GM18520 (cell line): ENCODE measurements at regions not wholly inside any gene's neighbourhood (a gene's known extent, or its start where the extent isn't known, plus 50 kb on each side); places are given as distances from the start of the nearest gene placed in this dataset.
"Not testable (repeated sequence)": the region's sequence is repeated elsewhere in the genome, so short reads cannot be mapped to it uniquely, and the experiment has no call there.

ENCODE experiments used
- ATAC-seq: cut with Tn5 transposase; IDR thresholded peaks from one replicate; pipeline ENCODE4 v1.9.1; 2021; ENCODE audit not compliant: unreplicated experiment

- ATAC-seq, result no peak
Measured at GRCh38 chr2:22903616-22904015, 481.4 kb upstream of the KLHL29 start.

- no peak for ATAC-seq
Measured at GRCh38 chr2:22904126-22904684, 480.8 kb upstream of the KLHL29 start.

DNA sequence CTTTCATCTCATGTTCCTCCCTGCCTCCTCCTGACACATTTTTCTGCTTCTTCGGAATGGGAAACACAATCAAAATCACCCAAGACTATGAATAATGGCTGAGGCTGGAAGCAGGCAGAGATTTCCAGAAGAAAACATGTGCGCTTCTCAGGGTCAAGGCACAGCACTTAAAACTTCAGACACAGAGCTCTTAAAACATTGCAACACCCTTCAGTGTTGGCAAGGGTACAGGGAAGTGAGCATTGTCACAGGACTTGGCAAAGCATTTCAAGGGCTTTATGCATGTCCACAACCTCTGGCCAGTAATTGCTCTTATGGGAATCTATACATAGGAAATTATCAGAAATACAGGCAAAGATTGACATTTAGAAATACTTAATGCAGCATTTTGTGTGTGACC is 477.6 kb upstream of the KLHL29 start:
- no peak for ATAC-seq

DNA sequence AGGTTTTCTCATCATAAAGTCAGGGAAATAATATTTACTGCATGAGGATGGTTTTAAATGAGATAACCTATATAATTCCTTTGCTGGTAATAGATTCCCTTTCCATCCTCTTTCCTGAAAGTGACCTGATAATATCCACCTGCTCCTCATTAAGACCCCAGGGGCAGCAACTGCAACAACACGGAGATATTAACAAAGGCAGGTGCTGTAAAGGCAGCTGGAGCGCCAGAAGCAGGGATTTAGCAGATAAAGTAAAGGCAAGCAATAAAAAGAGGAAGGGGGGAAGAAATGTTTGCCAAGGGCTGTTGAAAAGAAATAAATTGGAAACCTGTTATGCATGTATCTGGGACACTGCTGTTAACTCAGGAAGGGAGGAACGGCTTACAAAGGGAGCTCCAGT is 472.6 kb upstream of the KLHL29 start:
- no peak for ATAC-seq

- ATAC-seq, result no peak
Measured at GRCh38 chr2:22929998-22930397, 455.0 kb upstream of the KLHL29 start.

DNA sequence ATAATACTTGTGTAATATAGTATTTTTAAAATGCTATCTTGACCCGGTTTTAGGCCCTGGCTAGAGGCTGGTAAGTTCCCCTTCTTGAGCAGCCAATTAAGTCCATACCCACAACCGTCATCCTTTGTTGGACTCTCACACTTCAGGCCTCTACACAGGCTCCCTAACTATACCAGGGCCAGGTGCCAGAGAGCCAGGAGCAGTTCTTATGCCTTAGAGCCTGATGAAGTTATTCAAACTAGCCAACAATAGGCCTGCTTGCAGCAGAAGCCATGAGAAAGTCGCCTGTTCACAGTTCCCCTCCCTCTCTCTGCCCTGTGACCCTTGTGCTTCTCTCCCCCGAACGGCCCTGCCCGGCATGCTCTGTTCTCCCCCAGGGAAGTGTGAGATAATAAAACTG is 454.2 kb upstream of the KLHL29 start:
- no peak for ATAC-seq

DNA sequence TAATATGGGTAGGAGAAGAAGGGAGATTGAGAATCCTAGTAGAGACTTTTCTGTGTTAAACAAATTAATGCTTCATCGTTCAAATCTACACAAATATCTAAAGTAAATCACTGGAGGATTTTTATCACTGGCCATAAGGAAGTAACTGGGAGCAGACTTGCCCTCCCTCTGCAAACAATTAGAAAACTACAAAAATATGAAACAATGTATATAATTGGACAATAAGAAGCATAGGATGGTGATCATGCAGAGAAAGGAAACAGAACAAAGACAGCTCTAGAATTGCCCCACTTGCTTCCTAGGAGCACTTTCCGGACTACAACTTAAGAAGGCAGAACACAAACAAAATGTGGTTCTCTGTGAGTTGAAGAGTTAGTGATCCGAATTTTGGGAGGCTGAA is 452.7 kb upstream of the KLHL29 start:
- ATAC-seq, result no peak

DNA sequence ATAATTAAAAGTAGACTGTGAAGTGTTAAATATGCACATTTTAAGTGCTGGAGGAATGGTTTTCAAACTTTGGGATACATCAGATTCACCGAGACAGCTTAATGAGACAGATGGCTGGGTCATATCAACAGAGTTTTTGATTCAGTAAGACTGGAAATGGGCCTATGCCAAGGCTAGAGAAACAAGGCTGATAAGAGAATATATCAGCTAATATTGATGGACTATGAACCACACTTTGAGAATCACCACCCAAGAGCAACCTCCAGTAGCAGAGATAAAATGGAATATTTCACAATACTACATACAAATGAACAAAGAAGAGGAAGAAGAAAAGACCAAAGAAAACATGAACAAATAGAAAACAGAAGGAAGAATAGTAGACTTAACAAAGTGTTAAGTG is 450.2 kb upstream of the KLHL29 start:
- ATAC-seq, result no peak

GRCh38 chr2:22942441-22942840 is 442.5 kb upstream of the KLHL29 start:
- no peak for ATAC-seq

DNA sequence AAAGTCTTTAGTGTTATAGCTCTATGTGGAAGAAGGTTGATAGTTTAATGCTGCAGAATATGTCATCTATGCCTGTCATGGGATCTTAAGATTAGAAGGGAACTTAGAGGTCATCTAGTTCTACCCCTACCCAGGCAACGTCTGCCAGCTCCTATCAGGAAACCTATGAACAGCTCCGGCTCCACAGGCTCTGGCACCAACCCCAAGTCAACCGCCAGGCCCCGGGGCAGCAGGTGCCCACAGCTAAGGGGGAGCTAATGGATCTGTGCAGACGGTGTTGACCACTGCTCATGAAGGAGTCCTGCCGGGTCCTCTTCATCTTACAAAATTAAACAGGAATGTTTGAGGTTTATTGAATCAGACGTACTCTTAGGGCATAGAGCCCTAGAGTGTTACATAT is 440.8 kb upstream of the KLHL29 start:
- no peak for ATAC-seq

DNA sequence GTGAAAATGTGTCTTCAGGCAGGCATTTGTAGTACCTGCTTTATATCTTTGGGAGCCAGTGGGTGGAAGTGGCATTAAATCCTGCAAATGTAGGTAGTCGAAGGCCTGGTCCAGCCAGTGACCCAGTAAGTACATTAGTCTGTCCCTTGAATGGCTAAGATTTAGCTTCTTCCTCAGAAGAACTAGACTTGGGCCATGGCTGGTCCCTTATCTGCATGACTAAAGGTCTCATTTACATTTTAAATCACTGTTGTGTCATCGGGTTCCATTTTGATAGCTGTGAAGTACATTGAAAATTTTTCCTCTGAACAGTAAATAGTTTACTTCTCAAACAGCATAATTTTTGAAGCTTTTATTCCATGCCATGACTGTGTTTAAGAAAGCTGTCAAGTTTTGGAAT is 438.4 kb upstream of the KLHL29 start:
- no peak for ATAC-seq

DNA sequence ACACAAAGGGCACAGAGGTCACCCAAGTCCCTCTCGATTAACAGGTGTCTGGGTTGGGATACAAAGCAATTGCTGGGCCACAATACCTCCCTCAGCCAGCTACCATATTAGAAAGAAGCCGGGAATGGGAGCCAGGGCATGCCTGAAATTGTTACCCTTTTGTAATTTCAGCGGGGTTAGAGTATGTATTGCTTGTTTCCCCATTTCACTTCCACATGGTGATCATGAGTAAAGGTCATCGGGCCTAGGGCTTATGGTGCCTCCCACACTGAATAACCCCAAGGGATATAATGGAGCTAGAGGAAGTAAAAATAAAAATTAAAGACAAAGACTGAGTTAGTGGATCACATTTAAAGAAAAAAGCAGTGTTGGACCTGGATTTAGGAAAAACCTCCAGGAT is 437.2 kb upstream of the KLHL29 start:
- ATAC-seq, result no peak

GRCh38 chr2:22950431-22950830 is 434.5 kb upstream of the KLHL29 start:
- ATAC-seq, result no peak

- no peak for ATAC-seq
Measured at GRCh38 chr2:22952656-22953225, 432.2 kb upstream of the KLHL29 start.

- ATAC-seq, result no peak
Measured at GRCh38 chr2:22957446-22957845, 427.5 kb upstream of the KLHL29 start.

DNA sequence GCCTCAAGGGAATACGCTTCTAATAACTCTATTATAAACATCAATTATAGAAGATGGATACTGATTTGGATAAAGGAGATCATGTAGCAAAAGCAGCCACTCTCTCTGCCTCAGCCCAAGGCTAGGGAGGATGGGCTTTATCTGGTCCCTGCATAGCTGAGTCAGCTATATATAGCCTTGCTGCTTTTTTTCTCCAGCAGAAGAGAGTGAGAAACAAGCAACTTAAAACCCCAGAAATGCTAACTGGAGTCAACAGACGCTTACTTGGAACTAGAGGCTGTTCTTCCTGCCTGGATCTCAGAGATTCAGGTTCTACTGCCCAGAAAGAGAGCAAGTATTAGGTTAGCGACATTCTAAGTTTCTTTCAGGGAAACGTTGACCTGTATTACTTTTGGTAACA is 426.7 kb upstream of the KLHL29 start:
- ATAC-seq, result no peak

DNA sequence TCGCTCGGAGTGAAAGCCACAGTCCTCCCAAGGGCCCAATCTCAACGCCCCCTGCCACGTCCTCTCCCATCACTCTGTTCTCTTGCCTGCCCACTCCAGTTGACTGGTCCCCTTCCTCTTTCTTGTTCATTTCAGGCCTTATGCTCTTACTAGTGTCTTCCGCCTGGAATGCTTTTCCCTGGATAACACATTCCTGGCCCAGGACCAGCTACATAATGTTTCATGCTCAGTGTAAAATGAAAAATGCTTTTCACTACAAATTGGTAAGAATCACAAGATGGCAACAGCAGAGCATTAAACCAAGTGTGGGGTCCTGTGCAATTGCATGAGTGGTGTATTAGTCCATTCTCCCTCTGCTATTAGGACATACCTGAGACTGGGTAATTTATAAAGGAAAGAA is 417.2 kb upstream of the KLHL29 start:
- no peak for ATAC-seq

GRCh38 chr2:22970284-22970975 is 414.5 kb upstream of the KLHL29 start:
- ATAC-seq, result no peak

- ATAC-seq, result no peak
Measured at GRCh38 chr2:22970991-22971390, 414.0 kb upstream of the KLHL29 start.

DNA sequence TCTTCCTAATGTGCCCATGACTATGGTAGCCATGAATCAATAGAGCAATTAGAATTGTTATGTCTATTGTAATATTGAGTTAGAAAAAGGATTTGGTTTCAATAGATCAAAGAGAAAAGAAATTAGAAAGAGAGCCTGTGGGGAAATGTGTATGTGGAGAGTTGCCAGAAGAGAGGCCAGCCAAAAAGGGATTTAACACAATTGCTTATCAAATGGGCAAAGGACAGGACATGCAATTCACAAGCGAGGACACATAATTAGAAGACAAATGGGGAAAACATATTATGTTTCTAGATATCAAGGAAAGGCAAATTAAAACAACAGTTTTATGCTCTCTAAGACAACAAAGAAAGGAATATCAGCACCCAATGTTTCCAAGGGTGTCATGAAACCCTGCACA is 403.2 kb upstream of the KLHL29 start:
- no peak for ATAC-seq

DNA sequence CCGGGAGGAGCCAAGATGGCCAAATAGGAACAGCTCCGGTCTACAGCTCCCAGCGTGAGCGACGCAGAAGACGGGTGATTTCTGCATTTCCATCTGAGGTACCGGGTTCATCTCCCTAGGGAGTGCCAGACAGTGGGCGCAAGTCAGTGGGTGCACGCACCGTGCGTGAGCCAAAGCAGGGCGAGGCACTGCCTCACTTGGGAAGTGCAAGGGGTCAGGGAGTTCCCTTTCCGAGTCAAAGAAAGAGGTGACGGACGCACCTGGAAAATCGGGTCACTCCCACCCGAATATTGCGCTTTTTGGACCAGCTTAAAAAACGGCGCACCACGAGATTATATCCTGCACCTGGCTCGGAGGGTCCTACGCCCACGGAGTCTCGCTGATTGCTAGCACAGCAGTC is 400.8 kb upstream of the KLHL29 start:
- not testable (repeated sequence) for ATAC-seq

DNA sequence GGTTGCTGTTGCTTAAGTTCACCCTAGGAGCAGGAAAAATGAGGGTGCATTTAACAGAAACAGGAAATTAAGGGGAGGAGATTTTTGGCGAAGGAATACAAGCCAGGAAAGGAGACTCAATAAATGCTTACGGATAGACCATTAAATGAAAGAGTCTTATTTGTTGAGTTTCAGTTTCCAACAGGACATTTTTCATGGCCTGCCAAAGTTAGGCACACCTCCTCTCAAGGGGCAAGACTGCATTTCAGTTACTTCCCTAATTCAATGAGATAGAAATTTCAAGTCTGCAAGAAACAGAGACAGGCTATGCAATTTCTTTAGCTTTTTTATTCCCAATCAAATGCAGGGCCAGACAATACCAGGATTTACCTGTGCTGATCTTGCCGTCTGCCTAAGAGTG is 394.7 kb upstream of the KLHL29 start:
- no peak for ATAC-seq

- no peak for ATAC-seq
Measured at GRCh38 chr2:22991844-22992243, 393.1 kb upstream of the KLHL29 start.
